Stimulated activated CD4-positive, alpha-beta T cell treated with anti-CD3 and anti-CD28 coated beads, TNF-alpha, amount 100 ng/mL, for 24 hours (primary cell): ENCODE measurements at regions not wholly inside any gene's neighbourhood (a gene's known extent, or its start where the extent isn't known, plus 50 kb on each side); places are given as distances from the start of the nearest gene placed in this dataset.
"Not testable (repeated sequence)": the region's sequence is repeated elsewhere in the genome, so short reads cannot be mapped to it uniquely, and the experiment has no call there.

Experiments used
- DNase-seq, 3 experiments: peaks; one replicate each; pipeline ENCODE4 v3.0.0-alpha.2; 2020; ENCODE audit warnings: low read depth in 3 of 3

- no peak for DNase-seq
Measured at GRCh38 chr16:10314317-10314716, 71.5 kb upstream of the ATF7IP2 start.

GRCh38 chr16:10314811-10315210, 71.0 kb upstream of the ATF7IP2 start:
- no peak for DNase-seq

GRCh38 chr16:10317425-10318001, 68.3 kb upstream of the ATF7IP2 start:
- DNase-seq, result no peak

- DNase-seq, result no peak
Measured at GRCh38 chr16:10318798-10319500, 66.9 kb upstream of the ATF7IP2 start.

GRCh38 chr16:10321407-10322387, 64.2 kb upstream of the ATF7IP2 start:
- DNase-seq, result no peak

- DNase-seq, result no peak
Measured at GRCh38 chr16:10322723-10323527, 62.9 kb upstream of the ATF7IP2 start.

- no peak for DNase-seq
Measured at GRCh38 chr16:10323528-10323869, 62.4 kb upstream of the ATF7IP2 start.

GRCh38 chr16:10324210-10324609, 61.7 kb upstream of the ATF7IP2 start:
- no peak for DNase-seq

- DNase-seq, result no peak
Measured at GRCh38 chr16:10325783-10326543, 59.9 kb upstream of the ATF7IP2 start.

GRCh38 chr16:10326647-10327046, 59.2 kb upstream of the ATF7IP2 start:
- DNase-seq, result no peak

- DNase-seq, result not testable (repeated sequence)
Measured at GRCh38 chr16:10328291-10328690, 57.6 kb upstream of the ATF7IP2 start.

GRCh38 chr16:10332241-10332640, 53.6 kb upstream of the ATF7IP2 start:
- DNase-seq, result no peak

- no peak for DNase-seq
Measured at GRCh38 chr16:10332775-10333174, 53.1 kb upstream of the ATF7IP2 start.

GRCh38 chr16:10333321-10334032, 52.4 kb upstream of the ATF7IP2 start:
- no peak for DNase-seq

GRCh38 chr16:10335681-10336080, 50.2 kb upstream of the ATF7IP2 start:
- no peak for DNase-seq
